Astrocyte (in vitro differentiated cells and primary cell): ENCODE measurements at regions not wholly inside any gene's neighbourhood (a gene's known extent, or its start where the extent isn't known, plus 50 kb on each side); places are given as distances from the start of the nearest gene placed in this dataset.

Source experiments
- EZH2 ChIP-seq: IDR thresholded peaks from 2 replicates; pipeline ENCODE4 v1.6.1; 2012; ENCODE audit warnings: mild to moderate bottlenecking, low read length, inconsistent platforms; ENCODE audit not compliant: insufficient read depth
- TF ChIP-seq, protein P1 (sequence below): IDR thresholded peaks from 2 replicates; pipeline ENCODE4 v1.5.1; 2011; ENCODE audit warnings: low read depth, mild to moderate bottlenecking, inconsistent platforms, low read length, moderate library complexity; ENCODE audit not compliant: insufficient read depth

DNA sequence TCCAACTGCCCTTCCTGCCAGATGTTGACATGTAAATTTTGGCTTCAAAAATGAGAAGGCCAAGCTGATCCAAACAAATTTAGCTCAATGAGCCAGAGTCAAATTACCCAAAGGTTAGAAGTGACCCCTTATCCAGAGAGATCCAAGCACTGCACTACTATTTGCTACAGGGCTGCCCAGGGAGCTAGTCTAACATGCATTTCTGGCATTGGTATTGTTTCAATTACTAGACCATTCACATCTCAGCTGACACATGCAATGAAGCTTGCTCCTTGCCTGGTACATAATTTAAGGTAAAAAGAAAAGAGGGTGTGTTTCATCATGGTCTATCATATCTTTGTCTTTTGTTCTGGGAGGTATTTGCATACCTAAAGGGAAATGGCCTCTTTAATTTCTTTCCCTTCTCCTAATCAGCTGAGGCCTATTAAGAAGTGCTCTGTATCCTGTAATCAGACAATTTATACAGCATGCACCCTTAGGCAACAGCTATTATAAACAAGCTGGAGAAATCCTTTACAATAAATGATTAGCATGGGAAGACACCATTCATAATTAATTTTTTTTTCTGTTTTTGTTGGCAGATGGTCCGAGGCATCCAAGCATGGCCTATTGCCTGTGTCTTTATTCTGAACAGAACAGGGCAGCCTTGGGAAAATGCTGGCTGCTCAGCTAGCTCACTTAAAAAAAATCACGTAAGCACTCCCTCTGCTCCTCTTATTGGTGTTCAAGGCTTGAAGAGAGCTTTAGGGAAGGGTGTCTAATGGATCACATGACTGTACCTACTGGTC is 161.5 kb upstream of the SALL1 start:
- TF ChIP-seq, protein P1, sequence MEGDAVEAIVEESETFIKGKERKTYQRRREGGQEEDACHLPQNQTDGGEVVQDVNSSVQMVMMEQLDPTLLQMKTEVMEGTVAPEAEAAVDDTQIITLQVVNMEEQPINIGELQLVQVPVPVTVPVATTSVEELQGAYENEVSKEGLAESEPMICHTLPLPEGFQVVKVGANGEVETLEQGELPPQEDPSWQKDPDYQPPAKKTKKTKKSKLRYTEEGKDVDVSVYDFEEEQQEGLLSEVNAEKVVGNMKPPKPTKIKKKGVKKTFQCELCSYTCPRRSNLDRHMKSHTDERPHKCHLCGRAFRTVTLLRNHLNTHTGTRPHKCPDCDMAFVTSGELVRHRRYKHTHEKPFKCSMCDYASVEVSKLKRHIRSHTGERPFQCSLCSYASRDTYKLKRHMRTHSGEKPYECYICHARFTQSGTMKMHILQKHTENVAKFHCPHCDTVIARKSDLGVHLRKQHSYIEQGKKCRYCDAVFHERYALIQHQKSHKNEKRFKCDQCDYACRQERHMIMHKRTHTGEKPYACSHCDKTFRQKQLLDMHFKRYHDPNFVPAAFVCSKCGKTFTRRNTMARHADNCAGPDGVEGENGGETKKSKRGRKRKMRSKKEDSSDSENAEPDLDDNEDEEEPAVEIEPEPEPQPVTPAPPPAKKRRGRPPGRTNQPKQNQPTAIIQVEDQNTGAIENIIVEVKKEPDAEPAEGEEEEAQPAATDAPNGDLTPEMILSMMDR, result no peak
- TF ChIP-seq EZH2, result no peak
